AG04450 (cell line): ENCODE measurements at regions not wholly inside any gene's neighbourhood (a gene's known extent, or its start where the extent isn't known, plus 50 kb on each side); places are given as distances from the start of the nearest gene placed in this dataset.

Source experiments
- CTCF ChIA-PET: fragments of 300-600, 350-600 bp; formaldehyde crosslinking; extraction: SDS; loops from one replicate; lab custom pipeline; 2022; ENCODE audit warnings: antibody characterized with exemption, inconsistent platforms; lab: Charles Lee
- POLR2A ChIA-PET: fragments of 350-600 bp; formaldehyde crosslinking; extraction: SDS; loops from one replicate; lab custom pipeline; 2021; ENCODE audit warnings: antibody characterized with exemption, inconsistent platforms; lab: Yijun Ruan, JAX
- DNase-seq: peaks from one replicate; pipeline ENCODE4 v3.0.0-alpha.2; 2011; ENCODE audit warnings: low read depth, low spot score
- H3K27ac ChIP-seq: one replicate; pipeline ENCODE4 v1.5.1; 2012; ENCODE audit warnings: low read depth, low read length, control low read depth
- H3K27me3 ChIP-seq: one replicate; pipeline ENCODE4 v1.6.0; 2012; ENCODE audit warnings: low read length; ENCODE audit not compliant: control insufficient read depth, insufficient read depth
- H3K4me3 ChIP-seq: 2 replicates; pipeline ENCODE4 v1.5.1; 2011; ENCODE audit warnings: mild to moderate bottlenecking, low read depth, low read length, control low read depth
- H3K9me3 ChIP-seq: 2 replicates; pipeline ENCODE4 v1.5.1; 2012; ENCODE audit warnings: low read length; ENCODE audit not compliant: control insufficient read depth, insufficient read depth
- TF ChIP-seq, protein P1 (sequence below): IDR thresholded peaks from 2 replicates; pipeline ENCODE4 v1.5.1; 2011; ENCODE audit warnings: low read depth, low read length, control low read depth, inconsistent platforms

DNA sequence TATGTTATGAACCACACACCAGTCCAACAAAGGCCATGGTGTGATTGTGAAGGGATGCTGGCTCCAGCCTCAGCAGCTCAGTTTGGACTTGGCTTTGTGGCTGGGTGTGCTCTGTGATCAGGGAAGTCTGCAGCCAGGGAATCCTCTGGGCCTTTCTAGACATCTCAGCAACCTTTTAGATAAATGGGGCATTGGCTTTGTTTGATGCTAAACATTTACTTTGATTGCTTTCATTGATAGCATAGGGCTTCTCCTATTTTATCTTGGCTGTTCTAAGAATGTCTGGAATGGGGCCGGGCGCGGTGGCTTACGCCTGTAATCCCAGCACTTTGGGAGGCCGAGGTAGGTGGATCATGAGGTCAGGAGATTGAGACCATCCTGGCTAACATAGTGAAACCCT, 104.5 kb downstream of the VAPA start:
- no peaks in the 10 kb centered on the region for H3K27me3 ChIP-seq
- TF ChIP-seq, protein P1, sequence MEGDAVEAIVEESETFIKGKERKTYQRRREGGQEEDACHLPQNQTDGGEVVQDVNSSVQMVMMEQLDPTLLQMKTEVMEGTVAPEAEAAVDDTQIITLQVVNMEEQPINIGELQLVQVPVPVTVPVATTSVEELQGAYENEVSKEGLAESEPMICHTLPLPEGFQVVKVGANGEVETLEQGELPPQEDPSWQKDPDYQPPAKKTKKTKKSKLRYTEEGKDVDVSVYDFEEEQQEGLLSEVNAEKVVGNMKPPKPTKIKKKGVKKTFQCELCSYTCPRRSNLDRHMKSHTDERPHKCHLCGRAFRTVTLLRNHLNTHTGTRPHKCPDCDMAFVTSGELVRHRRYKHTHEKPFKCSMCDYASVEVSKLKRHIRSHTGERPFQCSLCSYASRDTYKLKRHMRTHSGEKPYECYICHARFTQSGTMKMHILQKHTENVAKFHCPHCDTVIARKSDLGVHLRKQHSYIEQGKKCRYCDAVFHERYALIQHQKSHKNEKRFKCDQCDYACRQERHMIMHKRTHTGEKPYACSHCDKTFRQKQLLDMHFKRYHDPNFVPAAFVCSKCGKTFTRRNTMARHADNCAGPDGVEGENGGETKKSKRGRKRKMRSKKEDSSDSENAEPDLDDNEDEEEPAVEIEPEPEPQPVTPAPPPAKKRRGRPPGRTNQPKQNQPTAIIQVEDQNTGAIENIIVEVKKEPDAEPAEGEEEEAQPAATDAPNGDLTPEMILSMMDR = no peak
- ChIA-PET CTCF (no interaction called here), POLR2A (interaction anchor here (2.4 kb wide), 1 partner anchor 23 kb away, joined by 8 read pairs; no protein-coding TSS in a partner anchor)
- no peak overlapping the region for H3K27ac ChIP-seq
- peaks cover 3% of the 10 kb centered on the region; the same call in 1 of the 2 replicates for H3K9me3 ChIP-seq
- no peak overlapping the region for H3K4me3 ChIP-seq
- no peak for DNase-seq

DNA sequence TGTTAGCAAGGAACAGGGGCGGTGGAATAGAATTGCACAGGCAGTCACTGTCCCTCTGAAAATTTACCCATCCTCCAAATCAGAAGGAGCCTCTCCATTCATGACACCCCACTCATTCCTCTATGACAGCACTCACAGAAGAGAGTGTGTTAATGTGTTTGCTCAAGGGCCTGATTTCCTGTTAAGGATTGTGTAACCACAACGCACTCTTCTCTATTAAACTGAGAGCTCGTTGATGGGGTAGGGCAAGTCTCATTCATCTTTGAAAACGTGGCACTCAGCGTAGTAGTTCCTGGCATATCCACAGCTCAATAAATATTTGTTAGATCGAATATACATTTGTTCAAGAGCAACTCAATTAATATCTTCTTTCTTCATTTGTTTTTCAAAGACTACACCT, 106.4 kb downstream of the VAPA start:
- no peak for DNase-seq

DNA sequence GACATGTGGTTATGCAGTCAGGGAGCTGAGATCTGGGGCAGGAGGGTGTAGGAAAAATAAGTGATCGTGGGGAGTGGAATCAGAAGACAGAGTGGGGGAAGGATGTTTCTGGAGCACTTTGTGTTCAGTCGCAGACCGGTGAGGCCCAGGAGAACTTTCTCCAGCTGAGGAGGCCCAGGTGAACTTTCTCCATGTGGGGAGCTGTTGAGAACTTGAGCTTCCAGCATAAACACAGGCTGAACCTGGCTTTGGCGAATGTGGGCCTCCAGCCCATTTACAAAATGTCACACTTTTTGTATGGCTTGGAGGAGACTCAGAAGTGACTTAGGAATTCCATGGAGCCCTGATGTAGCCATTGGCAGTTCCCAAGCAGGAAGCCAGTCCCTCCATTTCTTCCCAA, 108.5 kb downstream of the VAPA start:
- H3K27me3 ChIP-seq = peaks cover 3% of the 10 kb centered on the region

More for the DNA sequence above, 106.4 kb downstream of the VAPA start:
- H3K27ac ChIP-seq = no peak overlapping the region
- no peaks in the 10 kb centered on the region for H3K27me3 ChIP-seq
- ChIA-PET POLR2A (no interaction called here), CTCF (interaction anchor here (1.0 kb wide), 1 partner anchor 48 kb away, joined by 4 read pairs; no protein-coding TSS in a partner anchor)
- TF ChIP-seq, protein P1 = no peak
- H3K9me3 ChIP-seq = peaks cover 3% of the 10 kb centered on the region; the same call in 1 of the 2 replicates
- H3K4me3 ChIP-seq = no peak overlapping the region

DNA sequence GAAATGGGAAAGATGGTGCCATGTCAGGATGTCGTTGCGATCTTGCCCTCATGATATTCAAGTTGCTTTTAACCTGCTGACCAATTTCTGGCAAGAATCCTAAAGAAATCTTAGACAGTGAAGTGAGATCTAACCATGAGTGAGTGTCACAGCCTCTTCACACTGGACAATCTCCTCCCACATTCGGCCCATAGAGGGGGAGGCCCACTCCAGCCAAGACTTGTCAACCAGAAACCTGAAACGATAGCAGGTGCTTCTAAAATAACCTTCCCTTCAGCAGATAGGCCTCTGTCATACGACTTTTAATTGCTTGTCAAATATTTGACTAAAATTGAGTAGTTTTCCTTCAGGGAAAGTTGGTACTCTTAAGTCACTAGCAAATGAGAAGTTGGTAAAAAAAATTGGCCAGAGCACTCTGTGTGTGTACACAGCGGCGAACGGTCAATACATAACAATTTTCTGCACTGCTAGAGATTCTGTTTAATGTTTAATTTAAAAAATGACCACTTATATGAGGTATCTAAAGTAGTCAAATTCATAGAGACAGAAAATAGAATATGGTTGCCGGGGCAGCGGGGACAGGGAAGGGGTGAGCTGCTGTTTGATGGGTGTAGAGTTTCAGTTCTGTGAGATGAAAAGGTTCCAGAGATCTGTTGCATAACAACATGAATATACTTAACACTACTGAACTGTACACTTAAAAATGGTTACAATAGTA, 110.2 kb downstream of the VAPA start:
- DNase-seq = no peak
- Histone ChIP-seq H3K9me3 (peaks cover 3% of the 10 kb centered on the region; the same call in 1 of the 2 replicates), H3K27me3 (peaks cover 8% of the 10 kb centered on the region), H3K4me3 (no peak overlapping the region), H3K27ac (no peak overlapping the region)
- ChIA-PET CTCF (no interaction called here), POLR2A (no interaction called here)
- TF ChIP-seq, protein P1 = no peak

More for the DNA sequence above, 108.5 kb downstream of the VAPA start:
- POLR2A ChIA-PET = no interaction called here
- no peak overlapping the region for H3K27ac ChIP-seq
- CTCF ChIA-PET = no interaction called here
- H3K4me3 ChIP-seq = no peak overlapping the region
- TF ChIP-seq, protein P1 = no peak
- DNase-seq = no peak
- H3K9me3 ChIP-seq = peaks cover 3% of the 10 kb centered on the region; the same call in 1 of the 2 replicates
